ENCODE measurements at regions not wholly inside any gene's neighbourhood (a gene's known extent, or its start where the extent isn't known, plus 50 kb on each side); places are given as distances from the start of the nearest gene placed in this dataset.
A peak's percentile ranks its signal among the peaks of the same experiment; 100 is the strongest.

DNA sequence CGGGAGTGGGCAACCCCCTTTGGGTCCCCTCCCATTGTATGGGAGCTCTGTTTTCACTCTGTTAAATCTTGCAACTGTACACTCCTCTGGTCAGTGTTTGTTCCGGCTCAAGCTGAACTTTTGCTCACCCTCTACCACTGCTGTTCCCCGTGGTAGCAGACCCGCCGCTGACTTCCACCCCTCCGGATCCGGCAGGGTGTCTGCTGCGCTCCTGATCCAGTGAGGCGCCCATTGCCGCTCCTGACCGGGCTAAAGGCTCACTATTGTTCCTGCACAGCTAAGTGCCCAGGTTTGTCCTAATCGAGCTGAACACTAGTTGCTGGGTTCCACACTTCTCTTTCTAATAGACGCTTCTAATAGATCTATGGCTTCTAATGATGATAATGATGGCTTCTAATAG is 488.6 kb downstream of the MRPL39 start:
- no peak for DNase-seq

DNA sequence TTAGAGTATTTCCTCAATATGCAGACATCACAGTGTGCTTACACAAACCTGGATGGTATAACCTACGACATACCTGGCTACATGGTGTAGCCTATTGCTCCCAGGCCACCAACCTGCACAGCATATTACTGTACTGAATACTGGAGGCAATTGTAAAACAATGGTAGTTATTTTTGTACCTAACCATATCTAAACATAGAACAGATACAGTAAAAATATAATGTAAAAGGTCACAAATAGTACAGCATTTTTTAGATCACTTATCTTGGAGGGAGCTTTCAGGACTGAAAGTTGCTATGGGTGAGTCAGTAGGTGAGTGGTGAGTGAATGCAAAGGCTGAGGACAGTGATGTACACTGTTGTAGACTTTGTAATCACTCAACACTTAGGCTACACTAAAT is 492.3 kb downstream of the MRPL39 start:
- no peak for DNase-seq

DNA sequence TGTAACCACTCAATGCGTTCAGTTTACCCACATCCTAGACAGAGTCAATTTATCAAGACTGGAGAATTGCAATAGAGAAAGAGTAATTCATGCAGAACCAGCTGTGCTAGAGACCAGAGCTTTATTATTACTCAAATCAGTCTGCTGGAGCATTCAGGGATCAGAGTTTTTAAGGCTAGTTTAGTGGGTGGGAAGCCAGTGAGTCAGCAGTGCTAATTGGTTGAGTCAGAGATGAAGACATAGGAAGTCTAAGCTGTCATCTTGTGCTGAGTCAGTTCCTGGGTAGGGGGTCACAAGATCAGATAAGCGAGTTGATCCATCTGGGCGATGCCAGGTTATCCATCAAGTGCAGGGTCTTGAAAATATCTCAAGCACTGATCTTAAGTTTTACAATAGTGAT is 499.6 kb downstream of the MRPL39 start:
- DNase-seq, result no peak

DNA sequence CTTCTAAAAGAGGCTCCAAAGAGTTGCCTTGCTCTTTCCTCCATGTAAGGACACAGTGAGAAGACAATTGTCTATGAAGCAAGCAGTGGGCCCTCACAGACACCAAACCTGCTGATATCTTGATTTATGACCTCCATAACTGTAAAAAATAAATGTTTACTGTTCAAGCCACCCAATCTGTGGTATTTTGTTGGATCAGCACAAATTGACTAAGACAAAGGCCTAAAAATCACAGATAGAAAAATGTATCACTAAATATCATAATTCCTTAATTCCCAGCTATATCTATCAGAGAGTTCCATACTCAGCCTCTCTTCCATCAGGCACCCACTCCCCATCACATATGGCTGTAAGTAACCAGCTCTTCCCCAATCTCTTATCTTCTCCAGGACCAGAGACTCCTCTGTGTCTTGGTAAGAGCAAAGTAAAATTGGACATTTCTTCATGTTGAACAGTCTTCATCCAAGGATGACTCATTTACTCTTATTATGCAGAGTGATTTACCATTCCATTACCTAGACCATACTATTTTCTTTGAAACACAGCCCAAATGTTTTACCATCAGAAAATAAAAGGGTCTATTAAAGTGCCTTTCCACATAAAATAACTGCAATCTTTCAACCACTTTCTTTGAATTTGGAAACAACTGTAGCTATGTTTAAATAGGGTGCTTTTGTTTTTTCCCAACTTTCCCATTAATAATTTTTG is 503.6 kb downstream of the MRPL39 start:
- DNase-seq, result no peak

DNA sequence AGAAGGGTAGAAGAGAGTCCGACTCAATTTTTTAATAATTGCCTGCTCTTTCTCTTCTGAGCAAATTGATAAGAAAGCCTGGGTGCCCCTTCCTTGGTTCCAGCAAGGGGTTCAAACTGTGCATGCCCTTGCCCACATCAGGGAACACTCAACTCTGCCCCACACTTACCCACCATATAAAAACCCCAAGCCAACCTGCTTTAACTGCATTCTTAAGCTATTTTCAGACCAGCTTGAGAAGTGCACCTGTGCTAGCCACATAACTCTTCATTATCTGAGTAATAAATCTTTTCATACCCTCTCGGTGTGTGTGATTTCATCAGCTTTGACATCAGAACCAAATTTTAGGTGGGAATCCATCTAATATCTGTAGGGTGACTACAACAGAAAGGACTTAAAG is 509.6 kb downstream of the MRPL39 start:
- DNase-seq, result no peak

DNA sequence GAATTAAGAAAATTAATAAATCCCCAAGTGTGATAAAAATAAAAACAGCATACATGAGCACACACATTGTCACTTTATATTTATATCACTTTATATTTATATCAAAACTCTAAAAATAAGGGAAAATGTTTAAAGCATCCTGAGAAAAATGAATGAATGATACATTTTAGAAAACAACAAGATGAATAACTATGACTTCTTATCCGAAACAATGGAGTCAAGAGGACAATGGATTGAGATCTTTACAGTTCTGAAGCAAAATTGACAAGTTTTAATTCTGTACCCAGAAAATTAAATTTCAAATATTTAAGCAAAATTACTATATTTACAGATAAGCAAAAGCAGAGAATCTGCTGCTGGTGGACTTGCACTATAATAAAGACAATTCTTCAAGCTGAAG is 512.6 kb downstream of the MRPL39 start:
- DNase-seq, result no peak

DNA sequence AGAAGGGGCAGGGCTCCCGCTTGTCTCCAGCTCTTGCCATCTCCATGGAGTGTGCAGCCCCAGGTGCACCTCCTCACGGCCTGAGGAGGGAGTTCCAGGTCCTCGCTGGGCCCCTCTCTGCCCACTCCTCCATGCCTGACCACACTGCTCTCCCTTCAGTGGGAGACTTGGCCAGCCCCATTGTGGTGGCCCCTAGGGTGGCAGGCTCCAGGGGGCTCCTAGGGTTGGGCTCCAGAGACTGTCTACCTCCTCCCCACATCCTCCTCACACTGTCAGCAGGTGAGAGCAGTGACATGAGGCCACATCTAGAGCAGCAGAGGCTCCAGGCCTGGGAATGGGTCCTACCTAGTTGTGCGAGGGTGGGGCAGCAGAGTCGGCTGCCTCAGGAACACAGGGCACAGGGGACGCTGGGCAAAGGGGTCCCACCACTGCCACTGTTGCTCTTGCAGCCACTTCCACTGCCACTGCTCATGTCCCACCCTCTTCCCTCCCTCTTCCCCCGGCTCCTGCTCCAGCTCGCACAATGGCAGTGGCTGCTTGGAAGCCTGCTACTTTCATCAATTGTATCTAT is 514.8 kb downstream of the MRPL39 start:
- DNase-seq, result no peak

DNA sequence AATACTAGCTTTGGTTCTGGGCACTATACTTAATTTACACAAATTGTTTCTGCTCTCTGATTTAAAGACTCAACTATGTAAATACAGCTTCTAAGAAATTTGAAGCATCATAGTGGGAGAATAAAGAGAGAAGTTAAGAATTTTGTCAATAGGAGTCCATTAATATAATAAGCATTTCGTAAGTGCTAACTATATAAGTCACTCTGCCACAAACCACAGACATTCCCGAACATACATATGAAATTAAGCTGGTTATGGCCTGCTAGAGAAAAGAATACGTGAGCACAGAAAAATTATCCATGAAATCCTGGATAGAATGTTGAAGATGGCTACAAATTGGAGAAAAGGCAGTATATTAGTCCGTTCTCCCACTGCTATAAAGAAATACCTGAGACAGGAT is 526.2 kb downstream of the MRPL39 start:
- no peak for DNase-seq

DNA sequence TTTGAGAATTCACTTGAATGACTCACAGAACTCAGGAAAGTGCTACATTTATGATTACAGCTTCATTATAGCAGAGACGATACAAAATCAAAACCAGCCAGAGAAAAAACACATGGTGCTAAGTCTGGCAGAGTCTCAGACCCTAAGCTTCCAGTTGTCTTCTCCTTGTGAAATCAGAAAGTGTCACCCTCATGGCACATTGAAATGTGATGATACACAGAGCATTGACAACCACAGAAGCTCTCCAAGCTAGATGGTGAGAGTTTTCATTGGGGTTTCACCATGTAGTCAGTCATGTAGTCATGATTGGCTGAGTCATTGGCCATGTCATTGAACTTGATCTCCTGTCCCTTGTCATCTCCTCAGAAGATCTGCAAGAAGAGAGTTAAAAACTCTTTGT is 526.6 kb downstream of the MRPL39 start:
- no peak for DNase-seq

DNA sequence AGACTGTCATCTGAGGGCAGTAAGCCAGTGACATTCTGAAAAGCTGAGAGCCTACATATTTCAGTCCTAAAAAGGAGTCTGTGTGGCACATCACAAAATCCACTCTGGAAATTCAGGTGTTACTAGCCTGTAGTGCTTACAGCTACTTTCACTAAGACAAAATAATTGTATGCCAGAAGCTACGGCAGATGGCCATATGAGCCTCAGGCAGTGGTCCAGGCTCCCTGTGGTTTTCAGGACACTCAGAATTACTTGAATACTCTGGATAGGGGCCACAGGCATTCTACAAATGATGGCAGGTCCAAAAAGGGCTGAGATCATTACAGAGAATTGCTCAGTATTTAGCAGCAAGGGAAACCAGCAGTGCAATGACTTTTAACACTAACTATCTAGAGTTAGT is 527.1 kb downstream of the MRPL39 start:
- no peak for DNase-seq

DNA sequence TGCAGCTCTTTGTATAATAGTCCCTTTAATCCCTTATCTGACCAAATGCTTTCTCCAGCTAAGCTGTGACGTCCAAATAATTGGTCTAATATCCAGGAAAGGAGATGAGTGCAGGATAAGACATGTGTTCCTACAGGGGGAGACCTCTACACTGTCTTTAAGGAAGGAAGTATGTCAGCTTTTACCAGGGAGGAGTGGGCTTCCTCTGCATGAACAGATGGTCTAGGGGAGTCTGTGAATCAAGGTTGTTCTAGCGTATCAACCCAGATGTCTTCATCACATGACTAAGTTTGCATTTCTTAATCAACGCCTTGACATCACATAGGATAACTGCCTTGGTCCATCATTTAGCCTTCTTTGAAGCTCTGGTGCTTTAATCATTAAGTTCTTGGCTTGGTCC is 528.2 kb downstream of the MRPL39 start:
- no peak for DNase-seq

DNA sequence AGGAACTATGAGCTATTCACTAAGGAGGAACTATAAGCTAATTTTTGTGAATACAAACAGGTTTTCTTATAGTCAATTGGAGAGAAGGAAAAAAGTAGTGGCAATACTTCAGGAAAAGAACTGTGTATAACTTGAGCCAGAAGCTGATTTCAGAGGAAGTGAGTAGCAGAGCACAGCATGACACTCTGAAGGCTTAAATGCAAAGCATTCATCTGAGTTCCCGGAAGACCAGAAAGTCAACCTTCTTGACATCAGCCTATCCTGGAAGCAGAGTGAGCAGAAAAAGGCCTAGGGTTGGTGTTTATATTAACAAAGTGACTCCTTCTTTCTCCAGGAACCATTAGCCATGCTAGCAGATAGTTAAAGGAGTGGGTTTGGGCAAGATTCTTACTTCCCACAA is 545.2 kb downstream of the MRPL39 start:
- no peak for DNase-seq

DNA sequence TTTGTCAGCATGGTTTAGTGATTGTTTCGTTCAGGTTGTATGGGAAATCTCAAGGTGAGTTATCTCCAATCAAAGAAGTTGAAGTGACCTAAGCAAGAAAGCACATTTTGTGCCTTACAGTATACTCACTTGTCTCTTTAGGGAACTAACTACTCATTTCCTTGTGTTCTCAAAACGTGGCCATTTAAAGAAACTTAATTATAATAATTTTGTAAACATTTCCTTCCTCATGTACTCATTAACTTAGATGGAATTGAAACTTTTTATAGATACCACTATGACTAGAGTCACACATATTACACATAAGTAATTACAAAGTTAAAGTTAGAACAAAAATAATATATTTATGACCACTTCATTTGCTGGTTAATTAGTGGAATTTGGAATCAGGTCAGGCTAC is 552.6 kb downstream of the MRPL39 start:
- no peak for DNase-seq

DNA sequence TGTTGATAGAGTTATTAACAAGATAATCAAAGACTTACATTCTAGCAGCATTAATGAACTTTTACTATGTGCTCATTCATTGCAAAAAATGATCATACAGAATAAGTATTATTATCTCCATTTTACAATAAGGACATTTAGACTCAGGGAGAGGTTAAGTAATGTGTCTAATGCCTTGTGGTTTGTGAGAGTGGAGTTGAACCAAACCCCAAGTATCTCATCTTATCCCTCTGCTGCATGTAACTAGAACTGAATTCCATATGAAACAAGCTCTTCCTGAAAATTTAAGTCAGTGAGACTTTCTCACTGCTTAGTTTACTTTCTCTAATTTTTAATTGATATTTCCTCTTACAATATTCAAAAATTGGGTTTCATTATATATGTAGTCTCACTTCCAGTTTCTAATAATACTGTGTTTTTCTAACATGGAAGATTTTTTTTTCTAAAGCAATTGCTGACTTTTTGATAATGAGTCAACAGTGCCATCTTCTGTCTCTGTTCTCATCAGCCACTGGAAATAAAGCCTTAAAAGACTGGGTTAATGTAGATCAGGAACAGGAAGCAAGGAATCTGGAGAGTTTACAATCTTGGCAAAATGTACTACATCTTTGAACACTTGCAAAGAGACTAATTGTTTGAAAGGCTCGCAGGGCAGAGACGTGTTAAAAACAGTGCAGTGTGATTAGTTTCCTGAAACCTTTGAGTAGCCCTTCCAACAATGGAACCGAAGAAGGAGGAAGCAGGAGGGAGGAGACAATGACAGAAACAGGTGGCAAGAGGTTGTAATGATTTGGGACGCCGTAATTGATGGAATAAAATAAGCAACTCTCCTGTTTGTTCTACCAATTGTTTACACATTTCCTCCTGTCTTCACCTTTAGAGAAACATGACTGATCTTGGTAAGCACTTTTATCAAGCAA is 567.6 kb downstream of the MRPL39 start:
- peak; percentile 23 for DNase-seq

DNA sequence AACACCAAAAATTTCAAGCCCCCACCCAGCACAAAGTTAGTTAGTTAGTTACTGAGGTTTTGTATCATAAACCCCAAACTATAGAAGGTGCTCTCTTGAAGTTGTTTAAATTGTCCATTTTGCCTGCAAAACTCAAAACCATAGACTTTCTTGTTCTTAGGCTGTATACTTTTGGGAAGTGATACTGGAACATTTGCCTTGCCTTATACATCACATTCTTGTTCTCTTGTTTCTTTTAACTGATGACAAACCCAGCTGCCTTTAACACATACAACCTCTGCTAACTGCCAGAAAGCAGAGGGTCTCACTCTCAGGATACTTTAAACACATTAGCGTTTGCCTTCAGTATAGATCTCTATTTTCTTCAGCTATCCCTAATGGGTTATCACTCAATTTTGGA is 570.5 kb downstream of the MRPL39 start:
- no peak for DNase-seq

DNA sequence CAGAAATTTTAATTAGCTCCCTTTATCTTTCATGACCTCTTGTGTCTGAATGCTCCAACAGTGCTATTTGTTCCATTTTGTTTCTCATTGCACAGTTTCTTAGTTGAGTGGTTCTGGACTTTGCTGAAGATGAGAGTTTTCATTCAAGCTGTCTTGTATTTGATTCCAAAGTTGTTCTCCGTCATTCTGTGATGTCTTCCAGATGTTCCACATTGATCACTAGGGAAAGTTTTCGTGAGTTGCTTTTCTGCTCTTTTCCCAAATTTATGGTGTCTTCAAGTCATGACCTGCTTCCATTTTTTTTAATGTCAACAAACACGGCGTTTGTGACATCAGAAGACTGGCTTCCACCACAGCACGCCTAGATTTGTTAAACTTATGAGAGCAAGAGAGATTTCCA is 575.5 kb downstream of the MRPL39 start:
- DNase-seq, result no peak

DNA sequence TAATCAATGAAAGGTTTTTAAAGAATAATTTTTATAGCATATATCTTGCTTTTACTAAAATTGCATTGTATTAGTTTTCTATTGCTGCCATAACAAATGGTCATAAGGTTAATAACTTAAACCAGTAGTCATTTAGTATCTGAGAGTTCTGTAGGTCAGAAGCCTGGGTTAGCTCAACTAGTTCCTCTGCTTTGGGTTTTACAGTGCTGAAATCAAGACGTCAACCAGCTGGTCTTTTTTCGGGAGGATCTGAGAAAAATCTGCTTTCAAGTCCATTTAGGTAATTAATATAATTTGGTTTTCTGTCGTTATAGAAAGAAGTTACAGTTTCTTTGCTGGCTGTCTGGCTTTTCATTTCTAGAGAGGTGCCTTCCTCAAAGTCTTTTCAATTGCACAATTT is 577.7 kb downstream of the MRPL39 start:
- DNase-seq, result no peak

DNA sequence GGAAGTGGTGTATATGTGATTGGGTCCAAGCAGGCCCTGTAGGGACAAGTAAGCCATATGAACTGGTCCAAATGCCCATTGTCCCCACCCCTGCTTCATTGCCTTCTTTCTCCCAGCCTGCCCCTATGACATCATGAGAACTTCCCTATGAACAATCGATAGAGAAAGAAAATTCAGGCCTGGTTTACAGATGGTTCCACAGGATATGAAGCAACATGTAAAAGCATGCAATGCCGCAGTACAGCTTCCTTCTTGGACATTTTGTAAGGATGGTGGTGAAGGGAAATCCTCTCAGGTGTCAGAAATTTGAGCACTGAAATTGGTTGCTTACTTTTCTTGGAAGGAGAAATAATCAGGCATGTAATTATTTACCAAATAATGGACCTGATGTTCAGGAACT is 581.7 kb downstream of the MRPL39 start:
- DNase-seq, result no peak

DNA sequence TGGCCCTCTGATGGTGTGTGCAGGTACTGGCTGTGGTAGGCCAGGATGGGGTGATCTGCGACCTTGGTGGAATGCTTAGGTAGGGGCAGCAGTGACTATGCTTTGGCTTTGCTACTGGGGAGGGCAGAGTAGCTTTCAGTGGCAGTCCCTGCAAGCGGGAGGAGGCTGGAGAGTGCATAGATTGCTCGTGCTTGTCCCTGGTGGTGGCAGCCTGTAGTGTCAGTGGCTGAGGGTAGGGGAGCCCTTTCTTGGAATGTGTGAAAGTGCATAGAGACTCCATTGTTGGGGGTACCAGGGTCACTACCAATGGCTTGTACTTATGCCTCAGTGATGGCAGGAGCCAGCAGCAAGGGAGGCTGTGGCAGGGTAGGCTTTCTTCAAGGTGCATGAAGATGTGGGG is 582.6 kb downstream of the MRPL39 start:
- DNase-seq, result no peak

DNA sequence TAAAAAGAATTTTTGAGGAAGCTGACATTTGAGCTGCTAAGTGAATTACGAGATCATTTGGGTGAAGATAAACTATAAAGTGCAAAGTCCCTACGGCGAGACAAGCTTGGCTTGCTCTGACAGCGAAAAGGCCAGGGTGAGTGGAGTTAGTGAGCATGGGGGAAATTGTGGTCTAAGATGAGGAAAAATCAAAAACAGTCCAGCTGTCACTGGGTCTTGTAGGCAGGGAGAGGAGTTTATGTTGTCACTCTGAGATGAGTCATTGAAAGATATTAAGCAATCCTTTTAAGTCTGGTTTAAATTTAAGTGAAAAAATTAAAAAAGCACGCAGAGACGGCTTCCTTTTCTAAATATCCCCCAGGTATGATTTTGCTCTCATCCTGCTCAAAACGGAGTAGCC is 601.9 kb downstream of the MRPL39 start:
- peak; percentile 84 for DNase-seq

DNA sequence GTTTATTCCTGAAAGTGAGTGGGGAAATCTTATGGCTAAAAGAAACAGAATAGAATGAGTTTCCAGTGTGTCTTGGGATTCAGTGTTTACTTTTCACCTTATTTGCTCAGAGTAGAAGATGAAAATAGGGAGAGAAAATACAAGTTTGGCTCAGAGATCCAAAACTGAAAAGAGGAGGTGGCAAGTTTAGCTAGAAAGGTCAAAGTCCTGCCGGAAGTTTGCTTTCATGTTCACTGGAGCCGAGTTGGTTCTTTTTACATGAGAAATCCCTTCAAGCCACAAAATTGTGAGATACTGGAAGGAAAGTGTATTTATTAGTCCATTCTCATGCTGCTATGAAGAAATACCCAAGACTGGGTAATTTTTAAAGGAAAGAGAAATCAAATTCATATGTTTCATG is 604.6 kb downstream of the MRPL39 start:
- DNase-seq, result no peak

DNA sequence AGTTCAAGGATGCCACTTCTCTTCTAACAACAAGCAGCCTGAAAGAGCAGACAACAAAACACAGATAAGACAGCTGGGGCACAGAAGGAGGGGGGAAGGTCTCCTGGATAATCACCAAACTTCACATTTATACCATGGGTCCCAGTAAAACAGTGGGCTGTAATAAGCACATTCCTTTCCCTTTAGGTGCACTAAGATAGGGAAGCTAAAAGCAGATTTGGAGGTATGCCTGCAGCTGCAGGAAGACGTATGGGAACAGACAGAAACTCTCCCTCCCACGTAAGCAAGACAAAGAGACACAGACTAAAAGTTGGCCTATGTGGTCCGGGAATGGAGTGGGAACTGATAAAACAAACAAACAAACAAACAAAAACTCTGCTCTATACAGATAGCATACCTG is 612.1 kb downstream of the MRPL39 start:
- no peak for DNase-seq

DNA sequence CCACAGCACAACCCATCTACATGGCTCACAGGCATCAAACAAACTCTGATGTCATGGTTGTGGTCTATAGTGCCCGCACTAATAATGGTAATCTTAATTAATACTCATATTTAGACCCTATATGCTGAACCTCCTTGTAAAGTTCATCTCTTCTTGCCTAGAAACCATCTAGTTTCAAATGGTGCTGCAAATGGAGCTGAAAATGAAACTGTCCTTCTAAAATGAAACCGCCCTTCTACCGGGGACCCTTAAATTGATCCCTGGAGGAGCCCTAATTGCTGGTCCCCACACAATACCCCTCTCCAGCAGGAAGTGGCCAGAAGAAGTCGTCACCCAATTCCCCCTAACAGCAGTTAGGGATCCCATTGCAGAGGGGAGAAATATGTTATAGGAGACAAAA is 612.6 kb downstream of the MRPL39 start:
- DNase-seq, result no peak

DNA sequence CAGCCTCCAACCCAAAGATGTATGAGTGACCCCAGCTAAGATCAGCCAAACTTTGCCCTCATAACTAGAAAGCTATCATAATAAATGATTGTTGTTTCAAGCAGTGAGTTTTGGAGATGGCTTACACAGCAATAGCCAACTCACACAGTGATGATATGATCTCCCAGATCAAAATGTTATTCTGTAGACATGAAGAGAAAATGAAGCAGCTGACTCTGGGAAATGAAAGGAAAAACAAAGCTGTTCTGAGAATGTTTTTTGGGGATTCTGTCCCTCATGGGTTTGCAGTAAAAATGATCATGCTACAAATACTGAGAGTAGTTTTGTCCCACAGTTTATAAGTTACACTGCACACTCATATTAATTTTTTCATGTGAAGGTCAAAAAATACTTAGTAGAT is 617.8 kb downstream of the MRPL39 start:
- no peak for DNase-seq

All from SIG-M5 (cell line).